ENCODE measurements at regions not wholly inside any gene's neighbourhood (a gene's known extent, or its start where the extent isn't known, plus 50 kb on each side); places are given as distances from the start of the nearest gene placed in this dataset.

- no peak overlapping the region for H3K4me3 Mint-ChIP-seq
- H3K9me3 Mint-ChIP-seq: peaks cover 0 to 2% (median 0%) of the 10 kb centered on the region in 9 donors
- H3K4me1 Mint-ChIP-seq: no peaks in the 10 kb centered on the region
- H3K27ac Mint-ChIP-seq: no peak overlapping the region
- POLR2A ChIA-PET: no interaction called here
- DNase-seq (peak in 6 of 10 donors; percentile 12 to 66 (median 30)), ATAC-seq (peak in 1 of 2 donors; percentile 35)
- H3K27me3 Mint-ChIP-seq: peaks cover 0 to 9% (median 4%) of the 10 kb centered on the region in 5 donors
- no peaks in the 10 kb centered on the region for H3K36me3 Mint-ChIP-seq
Observed at GRCh38 chr9:27726244-27727081, 153.2 kb upstream of the C9orf72 start.

- DNase-seq: no peak
- Mint-ChIP-seq H3K9me3 (peaks cover 0 to 15% (median 2%) of the 10 kb centered on the region in 9 donors), H3K4me1 (no peaks in the 10 kb centered on the region), H3K36me3 (no peaks in the 10 kb centered on the region), H3K27ac (no peak overlapping the region), H3K27me3 (peaks cover 0 to 5% (median 0%) of the 10 kb centered on the region in 5 donors), H3K4me3 (no peak overlapping the region)
- POLR2A ChIA-PET: no interaction called here
- no peak for ATAC-seq
Observed at GRCh38 chr9:27732494-27732893, 159.2 kb upstream of the C9orf72 start.

- POLR2A ChIA-PET: no interaction called here
- Mint-ChIP-seq H3K9me3 (peaks cover 0 to 21% (median 13%) of the 10 kb centered on the region in 9 donors), H3K27ac (no peak overlapping the region), H3K27me3 (peaks cover 12 to 53% (median 16%) of the 10 kb centered on the region in 5 donors), H3K36me3 (no peaks in the 10 kb centered on the region), H3K4me1 (no peaks in the 10 kb centered on the region), H3K4me3 (no peak overlapping the region)
- DNase-seq (no peak), ATAC-seq (no peak)
Observed at GRCh38 chr9:27743490-27743889, 170.2 kb upstream of the C9orf72 start.

- peaks cover 0 to 3% (median 0%) of the 10 kb centered on the region in 9 donors for H3K9me3 Mint-ChIP-seq
- H3K4me3 Mint-ChIP-seq: no peak overlapping the region
- DNase-seq: no peak
Observed at GRCh38 chr9:27747450-27747849, 174.2 kb upstream of the C9orf72 start.

GRCh38 chr9:27749838-27750237 is 176.6 kb upstream of the C9orf72 start:
- no peak overlapping the region for H3K27ac Mint-ChIP-seq
- no peak overlapping the region for H3K4me3 Mint-ChIP-seq
- no peaks in the 10 kb centered on the region for H3K9me3 Mint-ChIP-seq
- H3K36me3 Mint-ChIP-seq: no peaks in the 10 kb centered on the region
- DNase-seq (no peak), ATAC-seq (no peak)
- POLR2A ChIA-PET: no interaction called here
- H3K27me3 Mint-ChIP-seq: peaks cover 6 to 32% (median 8%) of the 10 kb centered on the region in 5 donors
- no peaks in the 10 kb centered on the region for H3K4me1 Mint-ChIP-seq

More at GRCh38 chr9:27747450-27747849, 174.2 kb upstream of the C9orf72 start:
- H3K36me3 Mint-ChIP-seq: no peaks in the 10 kb centered on the region
- no peaks in the 10 kb centered on the region for H3K4me1 Mint-ChIP-seq
- no peak for ATAC-seq
- H3K27me3 Mint-ChIP-seq: peaks cover 11 to 44% (median 12%) of the 10 kb centered on the region in 5 donors
- H3K27ac Mint-ChIP-seq: no peak overlapping the region
- POLR2A ChIA-PET: no interaction called here

- Mint-ChIP-seq H3K27ac (no peak overlapping the region), H3K4me1 (no peaks in the 10 kb centered on the region), H3K27me3 (peaks cover 2 to 24% (median 7%) of the 10 kb centered on the region in 5 donors), H3K9me3 (no peaks in the 10 kb centered on the region), H3K4me3 (no peak overlapping the region), H3K36me3 (no peaks in the 10 kb centered on the region)
- ATAC-seq: no peak
- DNase-seq: no peak
- POLR2A ChIA-PET: no interaction called here
Observed at GRCh38 chr9:27750566-27750965, 177.3 kb upstream of the C9orf72 start.

- ATAC-seq: no peak
- H3K4me1 Mint-ChIP-seq: no peaks in the 10 kb centered on the region
- H3K9me3 Mint-ChIP-seq: no peaks in the 10 kb centered on the region
- no peak overlapping the region for H3K4me3 Mint-ChIP-seq
- H3K27ac Mint-ChIP-seq: no peak overlapping the region
- POLR2A ChIA-PET: no interaction called here
- no peaks in the 10 kb centered on the region for H3K36me3 Mint-ChIP-seq
- no peak for DNase-seq
- peaks cover 2 to 22% (median 7%) of the 10 kb centered on the region in 5 donors for H3K27me3 Mint-ChIP-seq
Observed at GRCh38 chr9:27752069-27752468, 178.8 kb upstream of the C9orf72 start.

GRCh38 chr9:27755846-27756245 is 182.6 kb upstream of the C9orf72 start:
- Mint-ChIP-seq H3K27me3 (peaks cover 0 to 4% (median 2%) of the 10 kb centered on the region in 5 donors), H3K36me3 (no peaks in the 10 kb centered on the region), H3K4me3 (no peak overlapping the region), H3K27ac (no peak overlapping the region), H3K4me1 (no peaks in the 10 kb centered on the region), H3K9me3 (no peaks in the 10 kb centered on the region)
- POLR2A ChIA-PET: no interaction called here
- ATAC-seq (no peak), DNase-seq (no peak)

- Mint-ChIP-seq H3K27ac (no peak overlapping the region), H3K4me1 (no peaks in the 10 kb centered on the region), H3K4me3 (no peak overlapping the region), H3K36me3 (no peaks in the 10 kb centered on the region), H3K27me3 (peaks cover 0 to 4% (median 2%) of the 10 kb centered on the region in 5 donors), H3K9me3 (no peaks in the 10 kb centered on the region)
- DNase-seq (no peak), ATAC-seq (no peak)
- POLR2A ChIA-PET: no interaction called here
Observed at GRCh38 chr9:27756418-27756817, 183.1 kb upstream of the C9orf72 start.

GRCh38 chr9:27763831-27764230 is 190.6 kb upstream of the C9orf72 start:
- POLR2A ChIA-PET: no interaction called here

GRCh38 chr9:27765266-27766072 is 192.2 kb upstream of the C9orf72 start:
- peaks cover 0 to 12% (median 1%) of the 10 kb centered on the region in 5 donors for H3K27me3 Mint-ChIP-seq
- H3K36me3 Mint-ChIP-seq: no peaks in the 10 kb centered on the region
- POLR2A ChIA-PET: no interaction called here
- no peak overlapping the region for H3K4me3 Mint-ChIP-seq
- DNase-seq (no peak), ATAC-seq (no peak)
- no peak overlapping the region for H3K27ac Mint-ChIP-seq
- H3K9me3 Mint-ChIP-seq: no peaks in the 10 kb centered on the region
- no peaks in the 10 kb centered on the region for H3K4me1 Mint-ChIP-seq

More at GRCh38 chr9:27763831-27764230, 190.6 kb upstream of the C9orf72 start:
- Mint-ChIP-seq H3K27me3 (peaks cover 0 to 7% (median 1%) of the 10 kb centered on the region in 5 donors), H3K27ac (no peak overlapping the region), H3K4me3 (no peak overlapping the region), H3K9me3 (no peaks in the 10 kb centered on the region), H3K4me1 (no peaks in the 10 kb centered on the region), H3K36me3 (no peaks in the 10 kb centered on the region)
- DNase-seq (no peak), ATAC-seq (no peak)

- no peak overlapping the region for H3K27ac Mint-ChIP-seq
Observed at GRCh38 chr9:27766073-27766835, 193.0 kb upstream of the C9orf72 start.

More at GRCh38 chr9:27766073-27766835, 193.0 kb upstream of the C9orf72 start:
- DNase-seq: no peak
- Mint-ChIP-seq H3K4me3 (no peak overlapping the region), H3K36me3 (no peaks in the 10 kb centered on the region), H3K4me1 (no peaks in the 10 kb centered on the region), H3K27me3 (peaks cover 0 to 12% (median 1%) of the 10 kb centered on the region in 5 donors), H3K9me3 (no peaks in the 10 kb centered on the region)
- ATAC-seq: no peak
- POLR2A ChIA-PET: no interaction called here

Data from naive thymus-derived CD8-positive, alpha-beta T cell (primary cell).